T-cell (primary cell): ENCODE measurements at regions not wholly inside any gene's neighbourhood (a gene's known extent, or its start where the extent isn't known, plus 50 kb on each side); places are given as distances from the start of the nearest gene placed in this dataset.

ENCODE experiments used
- ATAC-seq, 4 experiments: fragments of 200-7000 bp in 3 of 4; fragments of 150-1000 bp in 1 of 4; cut with Tn5 transposase; replicated peaks in 1 of 4; 1 replicate in 3 of 4; 2 replicates in 1 of 4; pipeline ENCODE4 v1.10.0; 2021; ENCODE audit warnings: moderate library complexity in 3 of 4, mild to moderate bottlenecking in 2 of 4, moderate number of reproducible peaks in 1 of 4
- CTCF ChIA-PET, 2 donors: fragments of 300-600 bp; sonication (Branson Sonifier 250); formaldehyde crosslinking; loops; one replicate each; lab custom pipeline; 2022; ENCODE audit warnings: antibody characterized with exemption in 2 of 2; lab: Charles Lee
- POLR2A ChIA-PET, 2 donors: fragments of 300-600 bp; sonication (Branson Sonifier 250); formaldehyde crosslinking; loops; one replicate each; lab custom pipeline; 2022; ENCODE audit warnings: antibody characterized with exemption in 2 of 2; lab: Charles Lee
- DNase-seq, 35 experiments: peaks; one replicate each; pipeline versions ENCODE4 v3.0.0 to v3.0.0-alpha.2; 2013 to 2023
- H3K27ac ChIP-seq: one replicate; pipeline ENCODE4 v1.5.1; 2013; ENCODE audit warnings: low read length
- H3K27me3 ChIP-seq, 2 experiments: replicated peaks in 1 of 2; 1 replicate in 1 of 2; 2 replicates in 1 of 2; pipeline versions ENCODE4 v1.6.1 to v1.7.0; 2013; ENCODE audit warnings: low read length in 1 of 2, mixed read lengths in 1 of 2; ENCODE audit not compliant: control insufficient read depth in 2 of 2, insufficient read depth in 2 of 2; ENCODE audit errors: extremely low read depth in 1 of 2
- H3K36me3 ChIP-seq, 2 donors: 1 replicate in 1 of 2; 2 replicates in 1 of 2; pipeline versions ENCODE4 v1.6.1 to v1.7.0; 2013; ENCODE audit warnings: low read length in 1 of 2; ENCODE audit not compliant: control insufficient read depth in 2 of 2, insufficient read depth in 1 of 2; ENCODE audit errors: extremely low read depth in 1 of 2
- H3K4me1 ChIP-seq, 2 experiments: 1 replicate in 1 of 2; 2 replicates in 1 of 2; pipeline versions ENCODE4 v1.6.1 to v1.7.0; 2013; ENCODE audit warnings: low read length in 2 of 2, mixed read lengths in 1 of 2; ENCODE audit not compliant: insufficient read depth in 2 of 2, control insufficient read depth in 1 of 2; ENCODE audit errors: extremely low read depth in 1 of 2
- H3K4me3 ChIP-seq, 2 donors: 1 replicate in 1 of 2; 2 replicates in 1 of 2; pipeline versions ENCODE4 v1.5.1 to v1.7.0; 2013; ENCODE audit warnings: mild to moderate bottlenecking in 2 of 2, low read length in 1 of 2, moderate library complexity in 1 of 2; ENCODE audit not compliant: control insufficient read depth in 1 of 2; ENCODE audit errors: extremely low read depth in 1 of 2
- H3K9me3 ChIP-seq: 2 replicates; pipeline ENCODE4 v1.7.0; 2013
- H3K27ac Mint-ChIP-seq, 2 donors: one replicate each; pipeline ENCODE4 v1.8.0; 2020 to 2021; ENCODE audit warnings: mild to moderate bottlenecking in 2 of 2, mixed read lengths in 2 of 2
- H3K27me3 Mint-ChIP-seq, 2 donors: one replicate each; pipeline ENCODE4 v1.8.0; 2021 to 2022; ENCODE audit warnings: mixed read lengths in 2 of 2
- H3K36me3 Mint-ChIP-seq: one replicate; pipeline ENCODE4 v1.8.0; 2021; ENCODE audit warnings: mixed read lengths
- H3K4me1 Mint-ChIP-seq, 3 donors: one replicate each; pipeline ENCODE4 v1.8.0; 2020 to 2022; ENCODE audit warnings: mixed read lengths in 3 of 3, mild to moderate bottlenecking in 1 of 3
- H3K4me3 Mint-ChIP-seq, 3 donors: one replicate each; pipeline ENCODE4 v1.8.0; 2020 to 2022; ENCODE audit warnings: mild to moderate bottlenecking in 3 of 3, mixed read lengths in 3 of 3, moderate library complexity in 3 of 3
- H3K9me3 Mint-ChIP-seq, 3 donors: one replicate each; pipeline ENCODE4 v1.8.0; 2020 to 2022; ENCODE audit warnings: mixed read lengths in 3 of 3
- WGBS: methylation state at CpG from one replicate; pipeline ENCODE4 v1.1.5; 2013; ENCODE audit warnings: missing lambda C conversion rate; ENCODE audit not compliant: insufficient coverage; 5-methylcytosine and 5-hydroxymethylcytosine counted together

DNA sequence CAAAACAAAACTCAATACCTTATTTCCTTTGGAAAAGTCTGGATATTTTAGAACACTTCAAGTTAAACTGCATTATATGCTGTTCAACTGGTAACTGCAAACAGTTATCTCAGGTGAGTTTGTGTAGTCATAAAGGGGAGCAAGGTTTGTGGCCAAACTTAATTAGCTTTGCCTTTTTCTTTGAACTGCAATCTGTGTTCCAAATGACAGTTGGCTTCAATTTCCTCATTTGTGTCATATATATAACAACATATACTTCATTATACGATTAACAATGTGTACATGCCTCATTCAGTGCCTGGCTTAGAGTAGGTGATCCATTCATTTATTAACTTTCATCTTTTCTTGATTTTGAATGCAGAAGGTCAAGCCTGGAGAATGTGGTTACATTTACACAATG, 55.8 kb downstream of the KCNE4 start:
- POLR2A ChIA-PET = no interaction called here
- H3K36me3 ChIP-seq = no peaks in the 10 kb centered on the region
- Mint-ChIP-seq H3K27ac (no peak overlapping the region), H3K4me3 (no peak overlapping the region), H3K36me3 (no peaks in the 10 kb centered on the region), H3K27me3 (peaks cover 1 to 5% of the 10 kb centered on the region in 2 donors), H3K4me1 (no peaks in the 10 kb centered on the region), H3K9me3 (peaks cover 0 to 4% (median 2%) of the 10 kb centered on the region in 3 donors)
- H3K27me3 ChIP-seq = no peaks in the 10 kb centered on the region
- H3K4me1 ChIP-seq = no peaks in the 10 kb centered on the region
- no peak overlapping the region for H3K27ac ChIP-seq
- no peaks in the 10 kb centered on the region for H3K9me3 ChIP-seq
- CTCF ChIA-PET = no interaction called here
- no peak for ATAC-seq
- no peak for DNase-seq
- H3K4me3 ChIP-seq = no peak overlapping the region
- WGBS = no CpG with 5 or more reads among the region's 1 CpG

DNA sequence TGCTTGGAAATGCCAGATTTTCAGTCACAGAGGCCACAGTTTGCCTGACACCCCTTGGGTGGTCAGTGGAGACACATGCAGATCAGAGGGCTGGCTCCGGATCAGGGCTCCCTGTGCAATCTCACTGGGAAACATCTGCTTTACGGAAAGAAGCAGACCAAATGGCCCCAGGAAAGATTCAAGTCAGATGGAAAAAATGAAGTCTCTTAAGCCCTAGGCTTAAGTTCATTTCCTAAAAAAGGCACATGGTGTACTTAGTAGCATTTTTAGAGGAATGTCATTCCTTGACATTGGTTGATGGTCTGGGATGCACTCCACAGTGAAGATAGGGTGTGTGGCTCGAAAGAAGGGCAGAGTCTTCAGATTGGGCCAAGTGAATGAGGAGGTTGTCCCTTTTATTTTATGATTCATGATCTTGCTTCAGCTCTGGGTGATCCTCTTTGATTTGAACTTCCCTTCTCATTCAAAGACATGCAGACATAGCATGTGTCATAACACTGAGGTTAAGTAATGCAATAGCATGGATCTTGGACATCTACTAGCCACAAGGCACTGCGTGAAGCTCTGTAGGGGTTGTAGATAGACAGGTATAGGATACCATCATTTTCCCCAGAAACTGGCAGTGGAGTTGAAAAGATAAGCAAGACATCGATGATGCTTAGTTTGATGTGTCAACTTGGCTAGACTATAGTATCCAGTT, 56.5 kb downstream of the KCNE4 start:
- no peaks in the 10 kb centered on the region for H3K9me3 ChIP-seq
- H3K27ac Mint-ChIP-seq = no peak overlapping the region
- WGBS = 40% methylated on average over 2 of the region's 5 CpGs
- H3K27ac ChIP-seq = no peak overlapping the region
- ATAC-seq = no peak
- ChIA-PET POLR2A (no interaction called here), CTCF (no interaction called here)
- H3K36me3 Mint-ChIP-seq = no peaks in the 10 kb centered on the region
- H3K27me3 ChIP-seq = no peaks in the 10 kb centered on the region
- no peaks in the 10 kb centered on the region for H3K4me1 Mint-ChIP-seq
- H3K4me3 ChIP-seq = no peak overlapping the region
- peaks cover 0 to 4% (median 2%) of the 10 kb centered on the region in 3 donors for H3K9me3 Mint-ChIP-seq
- H3K36me3 ChIP-seq = no peaks in the 10 kb centered on the region
- DNase-seq = no peak
- H3K4me1 ChIP-seq = no peaks in the 10 kb centered on the region
- no peak overlapping the region for H3K4me3 Mint-ChIP-seq
- peaks cover 1 to 5% of the 10 kb centered on the region in 2 donors for H3K27me3 Mint-ChIP-seq

DNA sequence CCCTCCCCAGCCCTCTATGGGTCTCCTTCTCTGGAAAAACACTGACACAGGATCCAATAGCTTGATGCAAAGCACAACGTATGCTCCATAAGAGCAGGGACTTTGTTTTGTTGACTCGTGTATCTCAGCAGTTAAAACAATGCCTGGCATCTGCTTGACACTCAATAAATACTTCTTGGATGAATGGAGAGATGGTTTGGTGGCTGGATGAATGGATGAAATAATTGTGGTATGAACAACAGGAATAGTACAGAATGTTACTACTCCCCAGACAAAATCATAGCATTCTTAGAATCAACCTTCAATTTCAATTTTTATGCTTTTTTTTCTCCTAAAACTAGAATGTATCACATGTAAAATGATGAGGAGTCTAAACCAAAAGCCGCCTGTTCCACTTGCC, 57.4 kb downstream of the KCNE4 start:
- Histone ChIP-seq H3K27ac (no peak overlapping the region), H3K27me3 (no peaks in the 10 kb centered on the region), H3K9me3 (no peaks in the 10 kb centered on the region), H3K36me3 (no peaks in the 10 kb centered on the region), H3K4me3 (no peak overlapping the region), H3K4me1 (no peaks in the 10 kb centered on the region)
- no peak for DNase-seq
- H3K36me3 Mint-ChIP-seq = no peaks in the 10 kb centered on the region
- POLR2A ChIA-PET = no interaction called here
- CTCF ChIA-PET = no interaction called here
- peaks cover 0 to 4% (median 2%) of the 10 kb centered on the region in 3 donors for H3K9me3 Mint-ChIP-seq
- H3K27ac Mint-ChIP-seq = no peak overlapping the region
- H3K4me1 Mint-ChIP-seq = no peaks in the 10 kb centered on the region
- no peak for ATAC-seq
- H3K4me3 Mint-ChIP-seq = no peak overlapping the region
- H3K27me3 Mint-ChIP-seq = peaks cover under 1 to 1% of the 10 kb centered on the region in 2 donors
- WGBS = no CpG with 5 or more reads among the region's 3 CpGs

DNA sequence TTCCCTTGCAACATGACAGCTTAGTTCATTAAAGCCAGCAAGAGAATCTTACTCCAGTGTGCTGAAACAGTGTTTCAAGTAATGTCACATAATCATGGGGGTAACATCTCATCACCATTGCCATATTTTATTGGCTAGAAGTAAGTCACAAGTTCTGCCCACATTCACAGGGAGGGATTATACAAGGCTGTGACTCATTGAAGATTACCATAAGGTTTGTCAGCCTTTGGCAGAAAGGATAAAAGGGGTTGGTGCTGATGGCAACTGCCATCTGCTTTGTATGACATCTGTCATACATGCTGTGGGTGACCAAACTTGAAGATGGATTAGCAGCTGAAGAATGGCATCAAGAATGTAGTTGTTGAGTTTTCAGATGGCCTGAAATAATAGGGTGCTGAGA, 61.2 kb downstream of the KCNE4 start:
- ATAC-seq = no peak

DNA sequence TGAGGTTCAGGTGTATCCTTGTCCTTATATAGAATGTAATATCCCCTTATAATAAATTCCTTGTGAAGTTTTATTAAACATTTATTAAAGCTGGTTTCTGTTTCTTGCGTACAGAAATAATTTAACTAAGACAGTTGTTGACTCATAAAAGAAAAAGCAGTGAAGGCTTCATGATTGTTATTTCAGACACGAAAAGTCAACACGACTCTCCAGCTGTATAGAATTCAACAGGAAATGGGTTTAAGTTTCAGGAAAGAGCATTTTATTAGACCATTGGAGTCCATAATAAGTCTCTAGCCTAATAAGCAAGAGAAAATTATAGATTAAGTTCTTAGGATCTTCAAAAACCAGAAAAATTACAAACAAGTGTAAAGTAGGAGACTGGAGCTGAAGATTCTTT, 62.2 kb downstream of the KCNE4 start:
- no CpG with 5 or more reads among the region's 3 CpGs for WGBS
- ChIA-PET POLR2A (no interaction called here), CTCF (no interaction called here)
- no peak overlapping the region for H3K27ac ChIP-seq
- DNase-seq = no peak
- H3K4me1 ChIP-seq = no peaks in the 10 kb centered on the region
- Mint-ChIP-seq H3K27me3 (peaks cover 0 to 1% of the 10 kb centered on the region in 2 donors), H3K36me3 (no peaks in the 10 kb centered on the region), H3K9me3 (peaks cover 0 to 2% (median 0%) of the 10 kb centered on the region in 3 donors), H3K27ac (no peak overlapping the region), H3K4me1 (no peaks in the 10 kb centered on the region), H3K4me3 (no peak overlapping the region)
- ATAC-seq = no peak
- no peaks in the 10 kb centered on the region for H3K9me3 ChIP-seq
- H3K27me3 ChIP-seq = peaks cover 0 to 2% of the 10 kb centered on the region in 2 experiments
- no peak overlapping the region for H3K4me3 ChIP-seq
- H3K36me3 ChIP-seq = no peaks in the 10 kb centered on the region

More for the DNA sequence above, 61.2 kb downstream of the KCNE4 start:
- H3K36me3 Mint-ChIP-seq = no peaks in the 10 kb centered on the region
- H3K27ac ChIP-seq = no peak overlapping the region
- no peaks in the 10 kb centered on the region for H3K9me3 ChIP-seq
- no peak for DNase-seq
- no peaks in the 10 kb centered on the region for H3K4me1 Mint-ChIP-seq
- no peak overlapping the region for H3K27ac Mint-ChIP-seq
- H3K9me3 Mint-ChIP-seq = peaks cover 0 to 4% (median 2%) of the 10 kb centered on the region in 3 donors
- ChIA-PET POLR2A (no interaction called here), CTCF (no interaction called here)
- no peak overlapping the region for H3K4me3 ChIP-seq
- H3K27me3 ChIP-seq = peaks cover 0 to 1% of the 10 kb centered on the region in 2 experiments
- H3K36me3 ChIP-seq = no peaks in the 10 kb centered on the region
- H3K27me3 Mint-ChIP-seq = peaks cover 0 to 1% of the 10 kb centered on the region in 2 donors
- H3K4me3 Mint-ChIP-seq = no peak overlapping the region
- H3K4me1 ChIP-seq = no peaks in the 10 kb centered on the region

DNA sequence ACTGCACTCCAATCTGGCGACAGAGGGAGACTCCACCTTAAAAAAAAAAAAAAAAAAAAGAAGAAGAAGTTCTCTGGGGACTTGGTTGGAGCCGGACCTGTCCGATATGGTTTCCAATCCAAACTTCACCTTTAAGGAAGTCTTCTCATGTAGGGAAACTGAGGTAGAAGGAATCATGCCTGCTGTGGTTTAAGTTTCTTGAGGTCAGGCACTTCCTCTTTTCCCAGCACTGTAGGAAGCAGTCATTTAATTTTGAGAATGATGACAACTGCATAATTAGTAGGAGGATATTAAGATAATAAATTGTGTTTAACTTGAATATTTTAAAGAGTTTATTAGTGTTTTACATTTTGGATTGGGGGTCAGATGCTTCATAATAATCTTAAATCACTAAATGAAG, 62.9 kb downstream of the KCNE4 start:
- no peaks in the 10 kb centered on the region for H3K4me1 ChIP-seq
- ChIA-PET POLR2A (no interaction called here), CTCF (no interaction called here)
- H3K27ac ChIP-seq = no peak overlapping the region
- Mint-ChIP-seq H3K36me3 (no peaks in the 10 kb centered on the region), H3K27ac (no peak overlapping the region), H3K4me1 (no peaks in the 10 kb centered on the region), H3K27me3 (peaks cover 0 to 1% of the 10 kb centered on the region in 2 donors), H3K4me3 (no peak overlapping the region), H3K9me3 (no peaks in the 10 kb centered on the region)
- no CpG with 5 or more reads among the region's 3 CpGs for WGBS
- no peaks in the 10 kb centered on the region for H3K36me3 ChIP-seq
- DNase-seq (no peak), ATAC-seq (no peak)
- H3K27me3 ChIP-seq = peaks cover 0 to 2% of the 10 kb centered on the region in 2 experiments
- no peak overlapping the region for H3K4me3 ChIP-seq
- H3K9me3 ChIP-seq = no peaks in the 10 kb centered on the region
